ENCODE measurements at regions not wholly inside any gene's neighbourhood (a gene's known extent, or its start where the extent isn't known, plus 50 kb on each side); places are given as distances from the start of the nearest gene placed in this dataset.

DNA sequence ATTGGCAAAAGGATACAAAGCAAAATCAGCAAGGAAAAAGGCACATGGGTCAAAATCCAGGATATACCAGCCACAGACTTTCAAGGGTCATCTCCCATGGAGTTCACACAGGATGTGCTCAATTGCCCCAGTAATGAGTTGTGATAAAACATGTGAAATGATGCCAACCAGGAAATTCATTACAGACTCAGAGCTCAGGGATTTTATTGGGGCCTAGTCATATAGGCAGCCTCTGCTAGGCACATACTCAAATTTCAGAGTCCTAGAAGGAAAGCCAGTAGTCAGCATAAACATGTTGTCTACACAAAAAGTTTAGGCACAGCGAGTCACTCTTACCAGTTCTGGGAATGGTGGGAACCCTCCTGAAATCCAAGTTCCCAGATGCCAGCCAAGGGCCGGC, 64.4 kb upstream of the OSBPL8 start (continued):
- TF ChIP-seq ZNF384 (IDR thresholded peaks at IDR 0.05; ENCODE audit: borderline replicate concordance, low read depth, low read length) (no peak), CREB1 (IDR thresholded peaks at IDR 0.05; ENCODE audit: low read depth) (no peak)

DNA sequence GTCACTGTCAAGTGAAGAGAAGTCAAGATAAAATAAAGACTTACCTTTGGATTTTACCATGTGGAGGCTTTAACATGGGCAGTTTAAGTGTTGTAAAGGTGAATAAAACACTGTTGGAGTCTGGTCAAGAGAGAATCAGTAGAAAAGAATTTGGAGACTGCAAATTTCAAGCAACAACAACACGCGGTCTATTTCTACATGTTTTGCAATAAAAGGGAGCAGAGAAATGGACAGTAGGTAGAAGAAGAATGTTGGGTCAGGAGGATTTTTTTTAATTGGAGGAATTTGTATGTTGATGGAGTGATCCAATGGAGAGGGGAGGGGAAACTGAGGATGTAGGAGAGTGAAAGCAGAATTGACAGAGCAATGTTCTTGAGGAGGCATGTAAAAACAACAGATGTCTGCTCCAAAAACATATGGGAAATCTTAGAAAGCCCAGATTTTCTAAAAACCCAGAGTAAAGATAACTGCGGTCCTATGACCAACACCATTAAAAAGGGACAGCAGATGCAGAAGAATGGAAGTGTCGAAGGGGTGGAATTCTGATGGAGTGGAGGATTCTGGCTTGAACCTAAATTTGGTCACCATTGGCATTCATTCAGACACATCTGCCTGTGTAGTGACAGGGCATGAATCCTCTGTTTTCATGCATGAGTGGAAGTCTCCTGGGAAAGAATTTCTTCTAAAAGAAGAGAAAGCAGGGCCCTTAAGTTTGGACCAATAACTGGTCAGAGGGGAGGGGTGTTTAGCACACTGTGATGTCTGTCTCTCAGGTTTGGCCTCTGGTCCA, 68.0 kb upstream of the OSBPL8 start:
- no peaks in the 10 kb centered on the region for H4K20me1 ChIP-seq (ENCODE audit: control insufficient read depth, insufficient read depth)
- ChIA-PET SMC1A (ENCODE audit: uncharacterized antibody, unreplicated experiment) (interaction anchor here (0.9 to 1.4 kb wide), 2 partner anchors 163 kb away, joined by 3 to 6 read pairs; no protein-coding TSS in a partner anchor), POLR2A (no interaction called here), RAD21 (ENCODE audit: unreplicated experiment) (no interaction called here), CTCF (interaction anchor here (0.7 to 6.7 kb wide), 3 partner anchors 149 to 383 kb away, joined by 3 to 118 read pairs (median 8); no protein-coding TSS in a partner anchor)
- in situ Hi-C loops (cut with MboI) (no loop called here), intact Hi-C loops (cut with micrococcal nuclease; ENCODE audit: unreplicated experiment) (no loop called here)
- no peak overlapping the region for H3K27ac ChIP-seq (ENCODE audit: control insufficient read depth, insufficient read depth)
- WGBS (ENCODE audit: insufficient coverage, insufficient replicate concordance, low lambda C conversion rate, missing lambda C conversion rate), result 75% methylated on average over 4 of the region's 4 CpGs
- no peaks in the 10 kb centered on the region for H3K9me3 ChIP-seq (replicated peaks; ENCODE audit: control insufficient read depth, insufficient read depth, low read length)
- DNase-seq (ENCODE audit: low read depth, low spot score) (no peak), FAIRE-seq (no peak), ATAC-seq (no peak)
- H3K36me3 ChIP-seq (ENCODE audit: control insufficient read depth in 2 of 2, insufficient read depth in 2 of 2, low read length in 1 of 2), result no peaks in the 10 kb centered on the region
- no peak overlapping the region for H3K4me3 ChIP-seq
- H3K4me2 ChIP-seq (ENCODE audit: control insufficient read depth, insufficient read depth), result no peak overlapping the region
- H3K27me3 ChIP-seq (replicated peaks in 1 of 2; ENCODE audit: control insufficient read depth in 2 of 2, insufficient read depth in 2 of 2, low read length in 1 of 2), result no peaks in the 10 kb centered on the region
- no peaks in the 10 kb centered on the region for H3K4me1 ChIP-seq (ENCODE audit: control insufficient read depth, insufficient read depth, low read length)
- BruUV-seq (replicated peaks), result no TSS peak
- TF ChIP-seq, protein P1, sequence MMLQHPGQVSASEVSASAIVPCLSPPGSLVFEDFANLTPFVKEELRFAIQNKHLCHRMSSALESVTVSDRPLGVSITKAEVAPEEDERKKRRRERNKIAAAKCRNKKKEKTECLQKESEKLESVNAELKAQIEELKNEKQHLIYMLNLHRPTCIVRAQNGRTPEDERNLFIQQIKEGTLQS (IDR thresholded peaks at IDR 0.05; ENCODE audit: borderline replicate concordance, extremely low read depth, low read depth, low read length), result no peak
- no peak overlapping the region for H3K9ac ChIP-seq (ENCODE audit: control insufficient read depth, insufficient read depth, low read length)
- H3K79me2 ChIP-seq (ENCODE audit: control insufficient read depth, insufficient read depth, low read length), result no peaks in the 10 kb centered on the region
- H2AFZ ChIP-seq (ENCODE audit: control insufficient read depth, low read depth, low read length), result no peak overlapping the region

DNA sequence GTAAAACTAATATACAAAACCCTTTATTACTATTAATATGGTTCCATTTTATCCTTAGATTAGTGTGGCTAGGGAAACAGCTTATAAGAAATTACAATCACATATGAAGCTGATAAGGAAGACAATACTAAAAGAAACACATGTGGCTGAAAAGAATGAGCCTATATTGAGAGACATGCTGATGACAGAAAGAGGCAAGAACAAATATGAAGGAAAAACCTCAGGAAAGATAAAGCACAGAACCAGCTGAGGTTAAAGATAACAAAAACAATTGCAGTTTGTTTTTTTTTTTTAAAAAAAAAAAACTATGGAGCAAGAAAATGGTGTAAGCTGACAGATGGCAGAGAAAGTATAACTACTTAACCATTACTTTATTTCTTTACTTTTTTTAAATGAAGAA, 69.2 kb upstream of the OSBPL8 start:
- Histone ChIP-seq H3K79me2 (ENCODE audit: control insufficient read depth, insufficient read depth, low read length) (no peaks in the 10 kb centered on the region), H3K36me3 (ENCODE audit: control insufficient read depth in 2 of 2, insufficient read depth in 2 of 2, low read length in 1 of 2) (no peaks in the 10 kb centered on the region), H3K9me3 (replicated peaks; ENCODE audit: control insufficient read depth, insufficient read depth, low read length) (no peaks in the 10 kb centered on the region), H3K4me3 (no peak overlapping the region), H3K4me1 (ENCODE audit: control insufficient read depth, insufficient read depth, low read length) (no peaks in the 10 kb centered on the region), H3K9ac (ENCODE audit: control insufficient read depth, insufficient read depth, low read length) (no peak overlapping the region), H3K4me2 (ENCODE audit: control insufficient read depth, insufficient read depth) (no peak overlapping the region), H3K27me3 (replicated peaks in 1 of 2; ENCODE audit: control insufficient read depth in 2 of 2, insufficient read depth in 2 of 2, low read length in 1 of 2) (no peaks in the 10 kb centered on the region), H2AFZ (ENCODE audit: control insufficient read depth, low read depth, low read length) (no peak overlapping the region), H4K20me1 (ENCODE audit: control insufficient read depth, insufficient read depth) (no peaks in the 10 kb centered on the region), H3K27ac (ENCODE audit: control insufficient read depth, insufficient read depth) (no peak overlapping the region)
- no TSS peak for BruUV-seq (replicated peaks)
- ChIA-PET SMC1A (ENCODE audit: uncharacterized antibody, unreplicated experiment) (interaction anchor here (1.1 to 1.4 kb wide), 3 partner anchors 13 to 264 kb away, joined by 3 to 6 read pairs (median 4); no protein-coding TSS in a partner anchor), POLR2A (interaction anchor here (0.7 kb wide), 1 partner anchor 1988 kb away, joined by 3 read pairs; no protein-coding TSS in a partner anchor), RAD21 (ENCODE audit: unreplicated experiment) (interaction anchor here (0.6 to 0.8 kb wide), 2 partner anchors 162 to 382 kb away, joined by 3 read pairs; no protein-coding TSS in a partner anchor), CTCF (interaction anchor here (0.9 to 3.5 kb wide), 4 partner anchors 124 to 382 kb away, joined by 3 to 25 read pairs (median 6); no protein-coding TSS in a partner anchor)
- ATAC-seq, result no peak
- no peak for DNase-seq (ENCODE audit: low read depth, low spot score)
- in situ Hi-C loops (cut with MboI), result no loop called here
- intact Hi-C loops (cut with micrococcal nuclease; ENCODE audit: unreplicated experiment), result no loop called here
- no peak for FAIRE-seq
- TF ChIP-seq, protein P2, sequence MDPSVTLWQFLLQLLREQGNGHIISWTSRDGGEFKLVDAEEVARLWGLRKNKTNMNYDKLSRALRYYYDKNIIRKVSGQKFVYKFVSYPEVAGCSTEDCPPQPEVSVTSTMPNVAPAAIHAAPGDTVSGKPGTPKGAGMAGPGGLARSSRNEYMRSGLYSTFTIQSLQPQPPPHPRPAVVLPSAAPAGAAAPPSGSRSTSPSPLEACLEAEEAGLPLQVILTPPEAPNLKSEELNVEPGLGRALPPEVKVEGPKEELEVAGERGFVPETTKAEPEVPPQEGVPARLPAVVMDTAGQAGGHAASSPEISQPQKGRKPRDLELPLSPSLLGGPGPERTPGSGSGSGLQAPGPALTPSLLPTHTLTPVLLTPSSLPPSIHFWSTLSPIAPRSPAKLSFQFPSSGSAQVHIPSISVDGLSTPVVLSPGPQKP (IDR thresholded peaks at IDR 0.05; ENCODE audit: low read depth, low read length), result no peak
- TF ChIP-seq RCOR1 (conservative IDR thresholded peaks at IDR 0.05; ENCODE audit: low read depth, low read length) (no peak), MEF2B (IDR thresholded peaks at IDR 0.05; ENCODE audit: partially characterized antibody, poor library complexity, severe bottlenecking) (no peak), NFIC (IDR thresholded peaks at IDR 0.05; ENCODE audit: low read depth, low read length) (no peak), PML (IDR thresholded peaks at IDR 0.05; ENCODE audit: low read length) (no peak)
- TF ChIP-seq, protein P3, sequence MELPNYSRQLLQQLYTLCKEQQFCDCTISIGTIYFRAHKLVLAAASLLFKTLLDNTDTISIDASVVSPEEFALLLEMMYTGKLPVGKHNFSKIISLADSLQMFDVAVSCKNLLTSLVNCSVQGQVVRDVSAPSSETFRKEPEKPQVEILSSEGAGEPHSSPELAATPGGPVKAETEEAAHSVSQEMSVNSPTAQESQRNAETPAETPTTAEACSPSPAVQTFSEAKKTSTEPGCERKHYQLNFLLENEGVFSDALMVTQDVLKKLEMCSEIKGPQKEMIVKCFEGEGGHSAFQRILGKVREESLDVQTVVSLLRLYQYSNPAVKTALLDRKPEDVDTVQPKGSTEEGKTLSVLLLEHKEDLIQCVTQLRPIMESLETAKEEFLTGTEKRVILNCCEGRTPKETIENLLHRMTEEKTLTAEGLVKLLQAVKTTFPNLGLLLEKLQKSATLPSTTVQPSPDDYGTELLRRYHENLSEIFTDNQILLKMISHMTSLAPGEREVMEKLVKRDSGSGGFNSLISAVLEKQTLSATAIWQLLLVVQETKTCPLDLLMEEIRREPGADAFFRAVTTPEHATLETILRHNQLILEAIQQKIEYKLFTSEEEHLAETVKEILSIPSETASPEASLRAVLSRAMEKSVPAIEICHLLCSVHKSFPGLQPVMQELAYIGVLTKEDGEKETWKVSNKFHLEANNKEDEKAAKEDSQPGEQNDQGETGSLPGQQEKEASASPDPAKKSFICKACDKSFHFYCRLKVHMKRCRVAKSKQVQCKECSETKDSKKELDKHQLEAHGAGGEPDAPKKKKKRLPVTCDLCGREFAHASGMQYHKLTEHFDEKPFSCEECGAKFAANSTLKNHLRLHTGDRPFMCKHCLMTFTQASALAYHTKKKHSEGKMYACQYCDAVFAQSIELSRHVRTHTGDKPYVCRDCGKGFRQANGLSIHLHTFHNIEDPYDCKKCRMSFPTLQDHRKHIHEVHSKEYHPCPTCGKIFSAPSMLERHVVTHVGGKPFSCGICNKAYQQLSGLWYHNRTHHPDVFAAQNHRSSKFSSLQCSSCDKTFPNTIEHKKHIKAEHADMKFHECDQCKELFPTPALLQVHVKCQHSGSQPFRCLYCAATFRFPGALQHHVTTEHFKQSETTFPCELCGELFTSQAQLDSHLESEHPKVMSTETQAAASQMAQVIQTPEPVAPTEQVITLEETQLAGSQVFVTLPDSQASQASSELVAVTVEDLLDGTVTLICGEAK (IDR thresholded peaks at IDR 0.05; ENCODE audit: borderline replicate concordance), result no peak
